Fibroblast of skin of left quadriceps (primary cell): ENCODE measurements at regions not wholly inside any gene's neighbourhood (a gene's known extent, or its start where the extent isn't known, plus 50 kb on each side); places are given as distances from the start of the nearest gene placed in this dataset.
"Not testable (repeated sequence)": the region's sequence is repeated elsewhere in the genome, so short reads cannot be mapped to it uniquely, and the experiment has no call there.

Experiments
- DNase-seq, 2 experiments: peaks; one replicate each; pipeline ENCODE4 v3.0.0-alpha.2; 2013; ENCODE audit warnings: low read depth in 2 of 2

- DNase-seq = no peak
Measured at GRCh38 chr17:83159204-83160049, 80.0 kb downstream of the METRNL start.

GRCh38 chr17:83160443-83161297, 81.3 kb downstream of the METRNL start:
- no peak for DNase-seq

- DNase-seq = peak; percentile 82 to 83
Measured at GRCh38 chr17:83161298-83162034, 82.1 kb downstream of the METRNL start.

GRCh38 chr17:83162035-83162745, 82.8 kb downstream of the METRNL start:
- DNase-seq = no peak

GRCh38 chr17:83164490-83164889, 85.1 kb downstream of the METRNL start:
- no peak for DNase-seq

- DNase-seq = no peak
Measured at GRCh38 chr17:83170571-83171260, 91.3 kb downstream of the METRNL start.

- no peak for DNase-seq
Measured at GRCh38 chr17:83171661-83172060, 92.3 kb downstream of the METRNL start.

GRCh38 chr17:83172099-83172498, 92.7 kb downstream of the METRNL start:
- DNase-seq = not testable (repeated sequence)

- not testable (repeated sequence) for DNase-seq
Measured at GRCh38 chr17:83172646-83173045, 93.2 kb downstream of the METRNL start.

GRCh38 chr17:83173180-83173913, 93.9 kb downstream of the METRNL start:
- DNase-seq = not testable (repeated sequence)

GRCh38 chr17:83173914-83174361, 94.5 kb downstream of the METRNL start:
- DNase-seq = no peak

- DNase-seq = peak; percentile 43 to 55
Measured at GRCh38 chr17:83174362-83175118, 95.1 kb downstream of the METRNL start.

- DNase-seq = no peak
Measured at GRCh38 chr17:83175119-83175821, 95.9 kb downstream of the METRNL start.

GRCh38 chr17:83175822-83176622, 96.6 kb downstream of the METRNL start:
- DNase-seq = no peak

GRCh38 chr17:83176623-83177583, 97.5 kb downstream of the METRNL start:
- DNase-seq = no peak
